Neural cell (in vitro differentiated cells): ENCODE measurements at regions not wholly inside any gene's neighbourhood (a gene's known extent, or its start where the extent isn't known, plus 50 kb on each side); places are given as distances from the start of the nearest gene placed in this dataset.

Experiments used
- H2AFZ ChIP-seq: fragments of 200-600, 300-800 bp; sonication (generic), shearing (Covaris generic); 2 replicates; pipeline ENCODE4 v1.6.0; 2014; ENCODE audit warnings: low read depth, mild to moderate bottlenecking, antibody characterized with exemption, low read length, moderate library complexity
- H3F3A ChIP-seq: fragments of 200-600 bp; shearing (Covaris generic); 2 replicates; pipeline ENCODE4 v1.6.1; 2016; ENCODE audit warnings: mild to moderate bottlenecking, moderate library complexity, mixed read lengths, antibody characterized with exemption, low read length; ENCODE audit not compliant: insufficient read depth, poor library complexity, severe bottlenecking
- H3K27ac ChIP-seq: fragments of 200-600, 300-800 bp; sonication (generic), shearing (Covaris generic); 2 replicates; pipeline ENCODE4 v1.5.1; 2014; ENCODE audit warnings: mild to moderate bottlenecking, low read length, moderate library complexity
- H3K27me3 ChIP-seq: fragments of 300-800, 200-600 bp; sonication (generic), shearing (Covaris generic); 2 replicates; pipeline ENCODE4 v1.6.0; 2014; ENCODE audit warnings: mild to moderate bottlenecking, low read depth, low read length, moderate library complexity; ENCODE audit not compliant: insufficient read depth
- H3K36me3 ChIP-seq: fragments of 300-800, 200-600 bp; sonication (generic), shearing (Covaris generic); 2 replicates; pipeline ENCODE4 v1.5.1; 2014; ENCODE audit warnings: mild to moderate bottlenecking, antibody characterized with exemption, low read length, moderate library complexity; ENCODE audit not compliant: insufficient read depth
- H3K4me2 ChIP-seq: fragments of 300-800, 200-600 bp; sonication (generic), shearing (Covaris generic); 2 replicates; pipeline ENCODE4 v1.6.0; 2014; ENCODE audit warnings: mild to moderate bottlenecking, low read length
- H3K4me3 ChIP-seq: fragments of 300-800, 200-600 bp; sonication (generic), shearing (Covaris generic); 2 replicates; pipeline ENCODE4 v1.5.1; 2014; ENCODE audit warnings: mild to moderate bottlenecking, low read length, moderate library complexity
- H3K79me2 ChIP-seq: fragments of 200-600 bp; shearing (Covaris generic); replicated peaks from 2 replicates; pipeline ENCODE4 v1.6.0; 2014; ENCODE audit warnings: mild to moderate bottlenecking, low read length, moderate library complexity; ENCODE audit not compliant: insufficient read depth
- H3K9ac ChIP-seq: fragments of 300-800, 200-600 bp; sonication (generic), shearing (Covaris generic); 2 replicates; pipeline ENCODE4 v1.6.1; 2016; ENCODE audit warnings: mild to moderate bottlenecking, low read length, mixed read lengths
- H3K9me2 ChIP-seq: fragments of 200-600 bp; shearing (Covaris generic); 2 replicates; pipeline ENCODE4 v1.6.1; 2016; ENCODE audit warnings: mild to moderate bottlenecking, low read length, mixed read lengths; ENCODE audit not compliant: insufficient read depth
- H3K9me3 ChIP-seq: fragments of 200-600, 300-800 bp; sonication (generic), shearing (Covaris generic); 2 replicates; pipeline ENCODE4 v1.6.1; 2016; ENCODE audit warnings: mild to moderate bottlenecking, mixed run types, low read length, moderate library complexity, mixed read lengths
- H4K20me1 ChIP-seq: fragments of 200-600 bp; shearing (Covaris generic); 2 replicates; pipeline ENCODE4 v1.6.1; 2016; ENCODE audit warnings: mild to moderate bottlenecking, mixed run types; ENCODE audit not compliant: insufficient read depth
- EP300 ChIP-seq: fragments of 450-650 bp; conservative IDR thresholded peaks from 2 replicates; pipeline ENCODE4 v1.6.1; 2014; ENCODE audit warnings: antibody characterized with exemption, mild to moderate bottlenecking, moderate library complexity; ENCODE audit not compliant: poor library complexity, severe bottlenecking
- EZH2 ChIP-seq: fragments of 200-600, 300-800 bp; shearing (Covaris generic), sonication (generic); IDR thresholded peaks from 2 replicates; pipeline ENCODE4 v1.6.1; 2014; ENCODE audit warnings: antibody characterized with exemption, low read length, borderline replicate concordance, mild to moderate bottlenecking; ENCODE audit not compliant: insufficient read depth, poor library complexity, severe bottlenecking
- MXI1 ChIP-seq: fragments of 450-650 bp; conservative IDR thresholded peaks from 2 replicates; pipeline ENCODE4 v1.6.1; 2014; ENCODE audit warnings: antibody characterized with exemption, mild to moderate bottlenecking; ENCODE audit not compliant: poor library complexity, severe bottlenecking
- POLR2AphosphoS5 ChIP-seq: IDR thresholded peaks from 2 replicates; pipeline ENCODE4 v1.6.1; 2012
- RAD21 ChIP-seq: fragments of 450-650 bp; conservative IDR thresholded peaks from 2 replicates; pipeline ENCODE4 v1.6.1; 2014; ENCODE audit warnings: antibody characterized with exemption, mild to moderate bottlenecking, moderate library complexity
- SMC3 ChIP-seq: fragments of 450-650 bp; conservative IDR thresholded peaks from 2 replicates; pipeline ENCODE4 v1.6.1; 2014; ENCODE audit warnings: antibody characterized with exemption, mild to moderate bottlenecking, moderate library complexity; ENCODE audit not compliant: poor library complexity
- TAF1 ChIP-seq: IDR thresholded peaks from 2 replicates; pipeline ENCODE4 v1.6.1; 2012; ENCODE audit warnings: low read depth
- TF ChIP-seq, protein P1 (sequence below): IDR thresholded peaks from 2 replicates; pipeline ENCODE4 v1.6.1; 2012; ENCODE audit warnings: borderline replicate concordance
- TF ChIP-seq, protein P2 (sequence below): fragments of 450-650 bp; IDR thresholded peaks from 2 replicates; pipeline ENCODE4 v1.5.1; 2014; ENCODE audit warnings: antibody characterized with exemption, mild to moderate bottlenecking, moderate library complexity; ENCODE audit not compliant: poor library complexity, severe bottlenecking

DNA sequence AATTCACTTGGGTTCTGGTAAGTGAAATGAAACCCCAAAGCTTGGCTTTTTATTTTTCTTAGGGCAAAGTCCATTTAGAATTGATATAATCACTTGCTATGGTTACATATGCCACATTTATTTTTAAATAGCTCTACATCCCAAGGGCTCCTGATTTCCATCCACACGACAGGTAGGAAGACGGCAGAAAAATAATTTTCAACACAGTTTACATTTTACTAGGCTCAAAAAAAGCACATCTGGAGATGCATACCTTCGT lies 95.0 kb upstream of the EFNA5 start:
- Histone ChIP-seq H3K9me2 (no peaks in the 10 kb centered on the region), H3K79me2 (no peaks in the 10 kb centered on the region), H3K9me3 (no peaks in the 10 kb centered on the region), H4K20me1 (no peaks in the 10 kb centered on the region), H3K4me2 (no peak overlapping the region), H3K4me3 (no peak overlapping the region), H3K36me3 (no peaks in the 10 kb centered on the region), H3F3A (no peaks in the 10 kb centered on the region), H3K27ac (no peak overlapping the region), H2AFZ (no peak overlapping the region), H3K27me3 (no peaks in the 10 kb centered on the region), H3K9ac (no peak overlapping the region)
- TF ChIP-seq, protein P1, sequence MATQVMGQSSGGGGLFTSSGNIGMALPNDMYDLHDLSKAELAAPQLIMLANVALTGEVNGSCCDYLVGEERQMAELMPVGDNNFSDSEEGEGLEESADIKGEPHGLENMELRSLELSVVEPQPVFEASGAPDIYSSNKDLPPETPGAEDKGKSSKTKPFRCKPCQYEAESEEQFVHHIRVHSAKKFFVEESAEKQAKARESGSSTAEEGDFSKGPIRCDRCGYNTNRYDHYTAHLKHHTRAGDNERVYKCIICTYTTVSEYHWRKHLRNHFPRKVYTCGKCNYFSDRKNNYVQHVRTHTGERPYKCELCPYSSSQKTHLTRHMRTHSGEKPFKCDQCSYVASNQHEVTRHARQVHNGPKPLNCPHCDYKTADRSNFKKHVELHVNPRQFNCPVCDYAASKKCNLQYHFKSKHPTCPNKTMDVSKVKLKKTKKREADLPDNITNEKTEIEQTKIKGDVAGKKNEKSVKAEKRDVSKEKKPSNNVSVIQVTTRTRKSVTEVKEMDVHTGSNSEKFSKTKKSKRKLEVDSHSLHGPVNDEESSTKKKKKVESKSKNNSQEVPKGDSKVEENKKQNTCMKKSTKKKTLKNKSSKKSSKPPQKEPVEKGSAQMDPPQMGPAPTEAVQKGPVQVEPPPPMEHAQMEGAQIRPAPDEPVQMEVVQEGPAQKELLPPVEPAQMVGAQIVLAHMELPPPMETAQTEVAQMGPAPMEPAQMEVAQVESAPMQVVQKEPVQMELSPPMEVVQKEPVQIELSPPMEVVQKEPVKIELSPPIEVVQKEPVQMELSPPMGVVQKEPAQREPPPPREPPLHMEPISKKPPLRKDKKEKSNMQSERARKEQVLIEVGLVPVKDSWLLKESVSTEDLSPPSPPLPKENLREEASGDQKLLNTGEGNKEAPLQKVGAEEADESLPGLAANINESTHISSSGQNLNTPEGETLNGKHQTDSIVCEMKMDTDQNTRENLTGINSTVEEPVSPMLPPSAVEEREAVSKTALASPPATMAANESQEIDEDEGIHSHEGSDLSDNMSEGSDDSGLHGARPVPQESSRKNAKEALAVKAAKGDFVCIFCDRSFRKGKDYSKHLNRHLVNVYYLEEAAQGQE = no peak
- TF ChIP-seq POLR2AphosphoS5 (no peak), RAD21 (no peak), EZH2 (no peak), SMC3 (no peak), MXI1 (no peak), TAF1 (no peak), EP300 (no peak)
- TF ChIP-seq, protein P2, sequence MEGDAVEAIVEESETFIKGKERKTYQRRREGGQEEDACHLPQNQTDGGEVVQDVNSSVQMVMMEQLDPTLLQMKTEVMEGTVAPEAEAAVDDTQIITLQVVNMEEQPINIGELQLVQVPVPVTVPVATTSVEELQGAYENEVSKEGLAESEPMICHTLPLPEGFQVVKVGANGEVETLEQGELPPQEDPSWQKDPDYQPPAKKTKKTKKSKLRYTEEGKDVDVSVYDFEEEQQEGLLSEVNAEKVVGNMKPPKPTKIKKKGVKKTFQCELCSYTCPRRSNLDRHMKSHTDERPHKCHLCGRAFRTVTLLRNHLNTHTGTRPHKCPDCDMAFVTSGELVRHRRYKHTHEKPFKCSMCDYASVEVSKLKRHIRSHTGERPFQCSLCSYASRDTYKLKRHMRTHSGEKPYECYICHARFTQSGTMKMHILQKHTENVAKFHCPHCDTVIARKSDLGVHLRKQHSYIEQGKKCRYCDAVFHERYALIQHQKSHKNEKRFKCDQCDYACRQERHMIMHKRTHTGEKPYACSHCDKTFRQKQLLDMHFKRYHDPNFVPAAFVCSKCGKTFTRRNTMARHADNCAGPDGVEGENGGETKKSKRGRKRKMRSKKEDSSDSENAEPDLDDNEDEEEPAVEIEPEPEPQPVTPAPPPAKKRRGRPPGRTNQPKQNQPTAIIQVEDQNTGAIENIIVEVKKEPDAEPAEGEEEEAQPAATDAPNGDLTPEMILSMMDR = no peak

DNA sequence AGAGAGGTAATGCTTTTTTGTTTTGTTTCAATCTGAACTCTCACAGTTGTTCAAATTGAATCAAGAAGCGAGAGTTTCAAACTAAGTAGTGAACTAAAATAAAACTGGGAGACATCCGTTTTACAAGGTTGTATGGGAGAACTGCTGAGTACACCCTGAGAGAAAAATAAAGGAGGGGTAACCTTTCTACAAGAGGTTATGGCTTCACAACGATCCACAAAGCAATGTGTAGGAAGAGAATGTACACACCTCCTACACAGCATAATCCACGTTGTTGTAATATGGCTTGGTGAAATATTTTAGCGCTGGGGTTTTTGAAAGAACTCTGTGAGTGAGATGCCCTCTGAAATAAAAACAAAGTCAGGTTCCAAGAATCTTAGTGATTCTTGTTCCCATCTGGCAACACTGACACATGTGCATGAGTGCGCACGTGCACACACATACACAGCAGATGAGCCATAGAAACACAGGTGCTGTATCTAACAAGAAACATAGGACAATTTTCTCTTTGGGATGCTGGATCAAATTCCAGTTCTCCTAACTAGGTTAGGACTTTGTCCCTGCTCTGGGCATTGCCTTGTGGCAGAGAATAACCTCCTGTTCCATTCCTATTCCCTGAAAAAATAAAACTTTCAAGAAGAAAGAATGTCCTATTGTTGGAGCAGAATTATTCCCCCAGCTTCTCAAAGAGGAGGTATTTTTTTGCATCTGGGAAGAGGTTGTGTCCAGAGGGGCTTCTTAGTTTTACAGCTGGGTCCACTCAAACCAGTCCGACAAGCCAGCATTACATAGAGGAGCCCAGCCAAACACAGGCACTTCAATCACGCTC lies 94.5 kb upstream of the EFNA5 start:
- no peak overlapping the region for H3K4me3 ChIP-seq
- no peak overlapping the region for H3K9ac ChIP-seq
- no peaks in the 10 kb centered on the region for H3F3A ChIP-seq
- no peaks in the 10 kb centered on the region for H3K79me2 ChIP-seq
- TF ChIP-seq EP300 (no peak), EZH2 (no peak), SMC3 (no peak), TAF1 (no peak)
- TF ChIP-seq, protein P1 = no peak
- TF ChIP-seq, protein P2 = no peak
- no peak overlapping the region for H3K4me2 ChIP-seq
- no peaks in the 10 kb centered on the region for H3K9me2 ChIP-seq
- H3K27me3 ChIP-seq = no peaks in the 10 kb centered on the region
- no peaks in the 10 kb centered on the region for H4K20me1 ChIP-seq
- H2AFZ ChIP-seq = no peak overlapping the region
- no peak overlapping the region for H3K27ac ChIP-seq
- H3K36me3 ChIP-seq = no peaks in the 10 kb centered on the region
- H3K9me3 ChIP-seq = no peaks in the 10 kb centered on the region
